HG03520 (cell line): ENCODE measurements at regions not wholly inside any gene's neighbourhood (a gene's known extent, or its start where the extent isn't known, plus 50 kb on each side); places are given as distances from the start of the nearest gene placed in this dataset.

Source experiments
- ATAC-seq: cut with Tn5 transposase; IDR thresholded peaks from one replicate; pipeline ENCODE4 v1.9.1; 2021; ENCODE audit warnings: mild to moderate bottlenecking, moderate library complexity; ENCODE audit not compliant: unreplicated experiment

GRCh38 chr21:27145134-27145798 is 178.4 kb upstream of the ADAMTS5 start:
- no peak for ATAC-seq

GRCh38 chr21:27143476-27143875 is 176.6 kb upstream of the ADAMTS5 start:
- ATAC-seq, result no peak

- ATAC-seq, result no peak
These were observed 172.6 kb upstream of the ADAMTS5 start for GRCh38 chr21:27139526-27139925.

GRCh38 chr21:27134516-27134915 is 167.6 kb upstream of the ADAMTS5 start:
- ATAC-seq, result no peak

DNA sequence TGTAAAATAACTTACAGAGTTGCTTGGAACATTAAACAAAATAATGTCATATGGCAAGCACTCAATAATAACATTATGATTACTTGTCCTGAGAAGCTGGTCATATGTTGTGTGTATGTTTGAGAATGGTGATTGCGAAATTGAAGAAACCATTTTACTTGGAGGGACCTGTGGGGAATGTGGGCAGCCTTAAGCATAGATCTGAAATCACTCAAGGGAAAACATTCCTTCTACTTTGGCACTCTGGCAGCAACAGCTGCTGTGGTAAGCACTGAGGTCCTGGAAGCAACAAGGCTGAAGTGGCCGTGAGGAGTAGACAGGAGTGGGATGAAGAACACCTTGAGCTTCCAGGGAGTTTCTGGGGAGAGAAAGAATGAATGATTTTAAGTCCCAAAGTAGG is 165.4 kb upstream of the ADAMTS5 start:
- ATAC-seq, result no peak

DNA sequence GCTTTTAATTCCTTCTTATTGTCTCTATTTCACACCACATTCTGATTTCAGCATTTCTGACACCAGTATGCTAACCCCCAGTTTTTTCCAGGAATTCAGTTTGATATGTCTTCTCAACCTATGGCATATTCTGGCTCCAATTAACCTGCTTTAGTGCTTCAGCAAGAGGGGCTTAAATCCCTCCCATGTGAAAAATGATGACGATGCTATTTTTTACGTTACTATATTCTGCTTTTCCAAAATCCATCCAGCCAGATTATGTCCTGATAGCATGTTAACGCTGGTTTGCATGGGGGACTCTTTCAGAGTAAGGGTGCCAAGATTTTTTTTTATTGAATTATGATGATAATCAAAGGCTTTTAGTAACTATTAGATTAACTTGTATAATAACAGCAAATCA is 163.3 kb upstream of the ADAMTS5 start:
- no peak for ATAC-seq

GRCh38 chr21:27129694-27130093 is 162.8 kb upstream of the ADAMTS5 start:
- ATAC-seq, result no peak

GRCh38 chr21:27129215-27129614 is 162.3 kb upstream of the ADAMTS5 start:
- no peak for ATAC-seq

GRCh38 chr21:27126140-27126539 is 159.3 kb upstream of the ADAMTS5 start:
- ATAC-seq, result no peak

DNA sequence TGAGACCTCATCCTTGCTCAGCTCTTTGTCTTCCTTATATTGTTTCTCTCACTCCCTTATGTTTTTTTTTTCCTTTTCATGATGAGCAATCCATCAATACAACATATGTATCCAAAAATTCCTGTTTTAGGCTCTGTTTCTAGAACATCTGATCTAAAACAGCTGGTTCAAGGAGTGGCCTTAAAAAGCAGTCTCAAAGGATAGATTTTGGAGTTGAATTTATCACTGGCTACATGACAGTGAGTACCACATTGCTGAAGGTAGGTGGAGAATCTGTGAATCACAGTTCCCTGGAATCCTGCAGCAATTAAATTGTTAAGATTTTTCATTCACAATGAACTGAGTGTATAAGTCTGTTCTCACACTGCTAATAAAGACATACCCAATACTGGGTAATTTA is 155.8 kb upstream of the ADAMTS5 start:
- no peak for ATAC-seq

DNA sequence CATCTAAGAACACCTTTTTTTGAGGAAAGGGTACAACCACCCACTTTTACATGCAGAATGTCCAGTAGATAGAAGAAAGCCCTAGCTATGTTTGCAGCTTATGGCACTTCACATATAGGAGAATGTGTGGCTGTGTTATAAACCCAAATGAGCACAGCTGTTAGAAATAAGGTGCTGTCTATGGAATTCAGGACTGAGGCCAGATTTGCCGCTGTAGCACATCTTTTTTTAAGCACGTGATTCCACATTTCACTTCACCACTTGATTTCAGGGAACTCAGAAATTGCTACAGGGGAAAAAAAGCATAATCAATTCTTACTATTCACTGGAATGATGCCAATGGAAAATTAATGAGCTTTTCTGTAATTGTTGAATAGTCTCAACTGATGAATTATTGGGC is 147.2 kb upstream of the ADAMTS5 start:
- no peak for ATAC-seq

GRCh38 chr21:27112186-27112585 is 145.3 kb upstream of the ADAMTS5 start:
- no peak for ATAC-seq

- ATAC-seq, result no peak
These were observed 144.1 kb upstream of the ADAMTS5 start for GRCh38 chr21:27110956-27111355.

- ATAC-seq, result no peak
These were observed 141.8 kb upstream of the ADAMTS5 start for GRCh38 chr21:27108701-27109100.

DNA sequence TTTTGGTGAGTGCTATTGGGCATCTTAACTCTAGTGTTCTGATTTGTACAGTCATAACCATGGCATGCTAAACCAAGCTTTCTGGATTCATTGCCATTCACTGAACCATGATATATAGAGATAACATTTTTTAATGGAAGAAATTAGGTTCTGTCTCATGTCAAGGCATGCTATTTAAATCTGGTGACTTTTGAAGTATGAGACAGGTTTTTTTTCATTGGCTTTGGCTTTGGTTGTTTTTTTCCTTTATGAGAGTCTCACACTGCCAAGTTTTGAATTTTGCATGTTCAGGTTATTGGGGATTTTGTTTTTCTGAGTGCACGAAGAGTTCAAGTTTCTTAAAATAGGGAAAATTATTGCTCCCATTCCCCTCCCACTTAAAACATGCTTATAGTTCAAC is 141.3 kb upstream of the ADAMTS5 start:
- ATAC-seq, result no peak

- ATAC-seq, result no peak
These were observed 138.1 kb upstream of the ADAMTS5 start for GRCh38 chr21:27104846-27105431.

DNA sequence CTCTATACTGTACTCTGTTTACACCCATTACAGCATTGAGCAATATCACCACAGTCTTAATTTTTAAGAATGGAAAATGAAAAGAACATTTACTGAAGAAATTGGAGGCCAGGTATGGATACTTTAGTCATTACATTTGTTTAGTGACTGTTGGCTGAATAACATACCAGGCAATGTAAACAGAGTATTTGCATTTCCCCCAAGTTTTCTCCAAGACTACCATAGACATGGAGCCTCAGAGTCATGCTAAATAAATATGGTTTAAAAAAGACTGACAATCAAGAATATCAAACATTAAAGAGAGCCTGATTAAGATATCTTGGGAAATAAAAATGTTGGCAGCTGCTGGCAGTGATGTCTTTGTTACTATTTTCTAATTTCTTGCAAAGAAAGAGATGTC is 136.9 kb upstream of the ADAMTS5 start:
- ATAC-seq, result no peak

DNA sequence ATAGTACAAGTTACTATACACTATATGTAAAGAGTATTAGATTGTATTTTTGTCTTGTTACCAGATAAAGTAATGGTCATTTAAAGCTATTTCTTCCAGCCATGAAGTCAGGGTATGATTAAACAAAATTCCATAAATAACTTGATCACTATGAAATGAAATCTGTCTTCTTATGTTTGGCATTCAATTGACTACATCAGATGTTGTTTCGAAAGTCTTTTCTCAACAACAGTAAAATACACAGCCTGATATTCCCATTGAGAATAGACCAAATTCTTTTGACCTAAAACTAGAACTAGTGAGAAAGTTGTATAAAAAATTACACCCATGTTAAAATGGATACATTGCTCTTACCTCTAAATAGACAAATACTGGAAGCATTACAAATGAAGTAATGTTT is 134.6 kb upstream of the ADAMTS5 start:
- ATAC-seq, result no peak

DNA sequence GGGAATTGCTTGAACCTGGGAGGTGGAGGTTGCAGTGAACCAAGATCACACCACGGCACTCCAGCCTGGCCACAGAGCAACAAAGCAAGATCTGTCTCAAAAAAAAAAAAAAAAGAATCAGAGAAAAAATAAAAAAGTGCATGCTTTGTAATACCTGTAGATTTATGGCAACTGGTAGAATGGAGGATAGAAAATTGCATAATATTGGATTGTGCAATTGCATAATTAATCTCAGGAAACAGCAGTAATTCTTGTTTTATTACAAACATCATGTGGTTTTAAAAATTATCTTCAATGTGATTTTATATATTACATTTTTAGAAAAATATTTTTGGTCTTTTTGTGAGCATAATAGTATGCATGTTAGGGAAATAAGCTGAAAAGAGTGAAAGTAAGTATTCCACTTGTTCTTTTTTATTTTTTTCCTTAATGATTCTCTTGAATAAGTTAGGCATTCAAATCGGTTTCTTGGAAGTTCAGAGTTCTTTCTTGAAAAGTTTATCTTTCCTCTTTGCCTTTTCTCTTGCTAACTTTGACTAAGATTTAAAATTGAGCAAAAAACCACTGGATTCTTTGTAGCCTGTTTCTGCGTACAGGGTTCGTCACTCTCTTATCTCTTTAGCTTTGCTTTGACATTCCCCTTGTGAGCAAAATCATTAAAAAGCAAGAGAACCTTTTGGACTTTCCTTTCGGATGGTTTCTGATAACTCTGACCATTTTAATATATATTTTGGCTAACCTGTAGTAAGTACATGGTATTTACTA is 127.5 kb upstream of the ADAMTS5 start:
- no peak for ATAC-seq

DNA sequence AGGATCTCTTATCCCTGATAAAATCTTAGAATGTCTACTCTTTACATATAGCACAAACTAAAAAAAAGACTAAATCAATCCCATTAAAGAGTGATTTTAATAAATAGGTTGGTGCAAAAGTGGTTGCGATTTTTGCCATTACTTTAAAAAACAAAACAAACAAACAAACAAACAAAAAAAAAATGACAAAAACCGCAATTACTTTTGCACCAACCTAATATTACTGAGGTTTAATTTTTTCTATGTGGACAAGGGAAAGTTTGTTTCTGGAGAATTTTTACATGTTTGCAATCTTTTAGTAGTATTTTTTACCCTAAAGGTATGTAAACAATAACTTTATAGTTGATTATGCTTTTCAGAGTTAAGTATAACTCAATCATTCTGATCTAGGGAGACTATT is 119.7 kb upstream of the ADAMTS5 start:
- ATAC-seq, result no peak

DNA sequence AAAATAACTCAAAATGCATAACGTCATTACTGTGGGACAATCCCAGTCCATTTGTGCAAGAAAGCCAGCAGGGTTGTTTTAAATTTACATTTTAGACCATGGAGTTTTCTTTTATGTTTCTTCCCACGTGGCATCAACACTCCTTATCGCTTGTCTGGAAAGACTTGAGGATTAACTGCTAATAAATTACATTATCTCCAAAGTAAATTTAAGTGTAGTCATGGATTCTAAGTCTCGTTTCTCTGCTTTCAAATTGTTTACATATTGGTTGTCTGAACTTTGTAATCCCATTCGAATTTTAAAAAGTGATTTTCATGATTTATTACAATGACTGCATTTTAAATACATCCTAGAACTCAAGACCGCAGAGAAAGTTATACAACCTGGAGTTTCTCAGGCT is 119.3 kb upstream of the ADAMTS5 start:
- ATAC-seq, result no peak

DNA sequence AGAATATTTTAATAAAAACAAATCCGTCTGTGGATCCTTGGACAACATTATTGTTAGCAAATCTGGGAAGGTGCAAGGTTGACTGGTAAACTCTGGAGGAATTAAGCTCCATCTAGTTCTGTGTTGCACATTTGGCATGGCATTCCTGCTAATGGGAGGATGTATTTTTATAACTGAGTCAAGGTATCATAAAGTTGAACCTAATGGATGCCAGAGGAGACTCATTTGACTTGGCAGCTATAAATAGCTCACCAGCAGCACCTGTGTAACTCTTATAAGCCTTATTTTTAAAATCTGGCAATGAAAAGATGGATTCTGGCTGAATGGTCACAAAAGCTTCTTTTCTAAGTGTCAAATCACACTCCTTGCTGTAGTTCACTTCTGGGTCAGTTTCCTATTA is 118.5 kb upstream of the ADAMTS5 start:
- ATAC-seq, result no peak
